Esophagus muscularis mucosa (tissue), 4 donors: ENCODE measurements at regions not wholly inside any gene's neighbourhood (a gene's known extent, or its start where the extent isn't known, plus 50 kb on each side); places are given as distances from the start of the nearest gene placed in this dataset.

ENCODE experiments used
- EP300 ChIP-seq: sonication (generic); formaldehyde crosslinking; IDR thresholded peaks from one replicate; pipeline ENCODE4 v1.6.1; 2017; ENCODE audit warnings: antibody characterized with exemption
- POLR2A ChIP-seq: fragments of 450-650 bp; IDR thresholded peaks from one replicate; pipeline ENCODE4 v1.6.1; 2017; ENCODE audit warnings: antibody characterized with exemption, moderate library complexity, mild to moderate bottlenecking, low read depth
- POLR2AphosphoS5 ChIP-seq, 2 donors: sonication (generic); formaldehyde crosslinking; IDR thresholded peaks; one replicate each; pipeline ENCODE4 v1.6.1; 2017; ENCODE audit warnings: antibody characterized with exemption in 2 of 2
- TF ChIP-seq, protein P1 (sequence below), 3 experiments: fragments of 200-600 bp in 2 of 3; fragments of 450-650 bp in 1 of 3; sonication (generic) in 2 of 3; IDR thresholded peaks; one replicate each; pipeline ENCODE4 v1.5.1; 2017 to 2019; ENCODE audit warnings: antibody characterized with exemption in 3 of 3, mild to moderate bottlenecking in 2 of 3, moderate library complexity in 1 of 3

DNA sequence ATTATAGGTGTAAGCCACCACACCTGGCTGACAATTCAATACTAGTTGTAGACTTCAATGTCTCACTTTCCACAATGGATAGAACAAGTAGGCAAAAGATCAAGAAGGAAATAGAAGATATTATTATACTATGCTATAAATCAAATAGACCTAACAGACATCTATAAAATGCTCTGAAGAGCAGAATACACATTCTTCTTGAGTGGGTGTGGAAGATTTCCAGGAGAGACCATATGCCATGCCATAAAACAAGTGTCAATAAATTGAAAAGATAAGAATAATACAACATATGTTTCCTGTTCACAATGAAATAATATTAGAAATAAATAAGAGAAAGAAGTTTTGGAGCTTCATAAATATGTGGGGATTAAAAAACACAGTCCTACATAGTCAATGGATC is 179.3 kb upstream of the AMOT start:
- no peak for TF ChIP-seq POLR2A
- TF ChIP-seq, protein P1, sequence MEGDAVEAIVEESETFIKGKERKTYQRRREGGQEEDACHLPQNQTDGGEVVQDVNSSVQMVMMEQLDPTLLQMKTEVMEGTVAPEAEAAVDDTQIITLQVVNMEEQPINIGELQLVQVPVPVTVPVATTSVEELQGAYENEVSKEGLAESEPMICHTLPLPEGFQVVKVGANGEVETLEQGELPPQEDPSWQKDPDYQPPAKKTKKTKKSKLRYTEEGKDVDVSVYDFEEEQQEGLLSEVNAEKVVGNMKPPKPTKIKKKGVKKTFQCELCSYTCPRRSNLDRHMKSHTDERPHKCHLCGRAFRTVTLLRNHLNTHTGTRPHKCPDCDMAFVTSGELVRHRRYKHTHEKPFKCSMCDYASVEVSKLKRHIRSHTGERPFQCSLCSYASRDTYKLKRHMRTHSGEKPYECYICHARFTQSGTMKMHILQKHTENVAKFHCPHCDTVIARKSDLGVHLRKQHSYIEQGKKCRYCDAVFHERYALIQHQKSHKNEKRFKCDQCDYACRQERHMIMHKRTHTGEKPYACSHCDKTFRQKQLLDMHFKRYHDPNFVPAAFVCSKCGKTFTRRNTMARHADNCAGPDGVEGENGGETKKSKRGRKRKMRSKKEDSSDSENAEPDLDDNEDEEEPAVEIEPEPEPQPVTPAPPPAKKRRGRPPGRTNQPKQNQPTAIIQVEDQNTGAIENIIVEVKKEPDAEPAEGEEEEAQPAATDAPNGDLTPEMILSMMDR (IDR thresholded peaks at IDR 0.05): no peak
- TF ChIP-seq POLR2AphosphoS5 (IDR thresholded peaks at IDR 0.05): no peak
- TF ChIP-seq EP300: no peak
